NOMO-1 (cell line): ENCODE measurements at regions not wholly inside any gene's neighbourhood (a gene's known extent, or its start where the extent isn't known, plus 50 kb on each side); places are given as distances from the start of the nearest gene placed in this dataset.
A peak's percentile ranks its signal among the peaks of the same experiment; 100 is the strongest.
"Not testable (repeated sequence)": the region's sequence is repeated elsewhere in the genome, so short reads cannot be mapped to it uniquely, and the experiment has no call there.

Experiments
- DNase-seq, 2 experiments: peaks; one replicate each; lab custom pipeline; 2025; ENCODE audit not compliant: unreplicated experiment in 2 of 2; lab: John Stamatoyannopoulos, UW

DNA sequence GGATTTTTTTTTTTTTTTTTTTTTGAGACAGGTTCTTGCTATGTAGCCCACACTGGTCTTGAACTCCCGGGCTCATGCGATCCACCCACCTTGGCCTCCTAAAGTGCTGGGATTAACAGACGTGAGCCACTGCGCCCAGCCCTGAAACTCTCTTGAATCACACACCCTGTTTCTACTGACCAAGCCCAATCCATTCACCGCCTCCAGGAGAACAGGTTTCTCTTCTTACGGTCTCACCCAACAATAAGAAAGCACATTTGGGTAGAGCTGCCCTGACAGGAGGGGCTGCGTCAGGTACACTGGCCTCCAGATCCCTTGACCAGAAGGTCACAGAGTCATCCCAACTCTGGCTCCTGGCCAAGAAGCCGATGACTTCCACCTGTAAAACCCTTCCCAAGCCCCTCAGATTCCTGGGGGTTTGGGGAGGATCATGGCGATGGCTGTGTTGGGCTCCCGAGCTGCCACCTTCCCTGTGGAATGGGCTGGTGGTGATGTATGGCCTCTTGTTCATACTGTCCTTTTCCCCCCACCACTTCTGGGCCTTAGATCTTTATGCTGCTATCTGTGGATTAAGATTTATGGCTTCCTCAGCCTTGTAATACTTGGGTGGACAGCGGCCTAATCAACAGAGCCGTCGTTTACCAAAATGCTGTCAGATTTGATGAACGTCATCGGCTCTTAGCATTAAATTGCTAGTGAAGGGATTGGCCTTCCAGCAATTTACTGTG is 89.1 kb downstream of the KATNIP start:
- DNase-seq, result no peak

DNA sequence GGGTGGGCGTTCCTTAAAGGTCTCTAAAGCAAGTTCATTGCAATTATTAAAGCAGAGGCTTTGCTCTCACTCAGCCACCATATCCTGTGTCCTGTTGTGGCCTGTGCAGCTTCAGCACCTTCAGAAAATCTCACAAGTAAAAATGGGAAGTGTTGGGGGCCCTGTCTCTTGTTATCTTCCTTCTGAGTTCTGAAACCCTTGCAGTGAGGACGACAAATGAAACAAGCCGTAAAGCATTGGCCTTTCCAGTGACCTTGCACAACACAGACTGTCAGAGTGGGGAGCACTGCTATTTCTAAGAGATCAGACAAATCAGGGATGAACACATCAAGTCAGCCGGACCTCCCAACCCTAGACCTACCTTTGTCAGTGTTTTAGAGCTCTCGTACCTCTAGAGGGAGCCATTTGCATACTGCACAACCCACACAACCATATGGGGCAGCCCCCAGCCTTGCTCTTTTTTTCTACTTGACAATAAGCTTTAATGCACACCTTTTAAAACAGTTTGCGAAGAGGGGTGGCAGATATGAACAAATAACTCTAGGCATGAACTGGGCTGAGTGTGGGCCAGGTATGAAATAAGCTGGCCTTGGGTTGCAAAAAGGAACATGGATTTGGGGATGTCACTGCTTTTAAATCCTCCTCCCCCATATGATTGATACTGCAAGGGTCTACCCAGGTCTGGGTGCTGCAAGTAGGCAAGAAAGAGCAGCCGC is 89.8 kb downstream of the KATNIP start:
- peak; percentile 27 to 59 for DNase-seq

GRCh38 chr16:27640277-27640600 is 90.3 kb downstream of the KATNIP start:
- DNase-seq, result no peak

DNA sequence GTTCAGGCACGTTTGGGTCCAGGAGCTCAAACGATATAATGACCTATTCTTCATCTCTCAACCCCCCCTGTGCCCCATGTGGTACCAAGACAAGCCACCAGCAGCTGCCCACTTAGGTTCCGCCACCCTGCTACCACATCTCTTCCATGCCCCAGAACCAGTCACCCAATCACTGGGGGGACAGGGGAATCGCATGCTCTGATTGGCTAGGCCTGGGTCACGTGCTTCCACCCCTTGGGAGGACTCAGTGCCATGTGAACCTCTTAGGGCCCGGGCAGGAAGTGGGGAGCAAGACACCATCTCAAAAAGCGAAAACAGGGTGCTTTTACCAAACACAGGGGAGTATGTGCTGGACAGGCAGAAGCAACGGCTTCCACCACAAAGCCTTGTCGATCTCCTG is 91.3 kb downstream of the KATNIP start:
- DNase-seq, result no peak

DNA sequence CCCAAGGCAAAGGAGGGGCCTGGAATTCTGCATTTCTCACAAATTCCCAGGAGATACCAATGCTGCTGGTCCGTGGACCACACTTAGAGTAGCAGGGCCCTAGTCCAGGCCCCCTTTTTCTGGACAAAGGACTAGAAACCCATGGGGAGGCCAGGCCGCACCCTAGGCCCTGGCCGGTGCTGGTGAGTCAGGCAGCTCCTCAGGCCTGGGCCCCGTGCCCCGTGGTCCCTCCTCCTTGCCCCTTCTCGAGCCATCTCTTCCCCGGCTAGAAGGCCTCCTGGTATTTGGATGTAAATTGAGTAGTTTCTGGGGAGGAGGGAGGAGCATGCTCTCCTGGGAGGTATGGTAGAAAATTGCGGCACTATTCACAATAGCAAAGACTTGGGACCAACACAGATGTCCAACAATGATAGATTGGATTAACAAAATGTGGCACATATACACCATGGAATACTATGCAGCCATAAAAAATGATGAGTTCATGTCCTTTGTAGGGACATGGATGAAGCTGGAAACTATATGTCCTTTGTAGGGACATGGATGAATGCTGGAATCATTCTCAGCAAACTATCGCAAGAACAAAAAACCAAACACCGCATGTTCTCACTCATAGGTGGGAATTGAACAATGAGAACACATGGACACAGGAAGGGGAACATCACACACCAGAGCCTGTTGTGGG is 91.9 kb downstream of the KATNIP start:
- not testable (repeated sequence) for DNase-seq

- no peak for DNase-seq
Measured at GRCh38 chr16:27642756-27643155, 92.8 kb downstream of the KATNIP start.

- DNase-seq, result no peak
Measured at GRCh38 chr16:27644165-27644564, 94.2 kb downstream of the KATNIP start.

DNA sequence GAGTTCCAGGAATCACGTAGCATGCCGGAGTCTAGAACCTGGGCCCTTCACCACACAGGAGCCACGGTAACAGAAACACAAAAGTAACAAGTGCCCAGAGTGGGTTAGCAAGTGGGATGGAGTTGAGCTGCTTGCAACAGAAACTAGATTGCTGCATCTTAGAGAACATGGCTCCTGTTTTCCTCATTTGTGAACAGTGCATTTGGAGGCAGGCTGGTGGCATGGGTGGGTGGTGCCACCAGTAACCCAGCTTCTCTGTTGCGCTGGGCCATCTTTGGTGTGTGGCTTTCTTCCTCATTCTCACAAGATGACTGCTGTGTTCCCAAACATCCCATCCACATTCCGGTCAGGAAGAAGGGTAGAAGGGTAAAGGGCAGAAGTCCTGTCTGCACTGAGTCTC is 95.5 kb downstream of the KATNIP start:
- no peak for DNase-seq

DNA sequence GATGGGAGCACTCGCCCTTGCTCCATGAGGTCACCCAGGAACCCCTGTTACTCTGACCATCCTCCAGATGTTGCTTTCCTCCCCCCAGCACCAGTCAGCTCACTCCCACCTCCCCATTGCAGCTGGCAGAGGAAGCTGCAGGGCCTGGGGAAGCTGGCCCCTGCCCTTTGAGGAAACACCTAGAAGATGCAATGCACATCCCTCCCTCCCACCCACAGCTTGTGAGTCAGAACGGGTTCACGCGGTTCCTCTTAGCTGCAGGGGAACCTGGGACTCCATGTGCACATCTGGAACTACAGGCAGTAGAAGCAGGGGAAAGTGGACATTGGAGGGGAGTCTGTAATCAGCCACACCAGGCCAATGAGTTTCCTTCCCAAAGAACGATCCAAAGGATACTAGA is 96.9 kb downstream of the KATNIP start:
- peak in 1 of 2 experiments; percentile 5 for DNase-seq

DNA sequence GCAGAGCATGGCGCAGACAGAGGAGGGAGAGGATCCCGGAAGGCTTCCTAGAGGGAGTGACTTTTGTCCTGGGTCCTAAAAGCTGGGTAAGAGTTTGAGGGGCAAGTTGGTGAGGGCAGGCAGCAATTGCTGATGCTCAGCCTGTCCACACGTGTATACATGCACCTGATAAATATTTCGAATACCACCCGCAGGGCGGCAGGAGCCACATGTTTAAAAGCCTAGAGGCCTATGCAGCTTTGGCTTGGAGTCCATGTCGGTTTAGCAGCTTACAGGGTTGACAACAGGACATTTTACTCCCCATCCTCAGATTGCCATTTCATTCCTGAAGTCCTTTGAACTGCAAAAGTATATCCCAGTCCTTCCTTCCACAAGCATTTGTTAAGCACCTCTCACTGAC is 99.1 kb downstream of the KATNIP start:
- no peak for DNase-seq

DNA sequence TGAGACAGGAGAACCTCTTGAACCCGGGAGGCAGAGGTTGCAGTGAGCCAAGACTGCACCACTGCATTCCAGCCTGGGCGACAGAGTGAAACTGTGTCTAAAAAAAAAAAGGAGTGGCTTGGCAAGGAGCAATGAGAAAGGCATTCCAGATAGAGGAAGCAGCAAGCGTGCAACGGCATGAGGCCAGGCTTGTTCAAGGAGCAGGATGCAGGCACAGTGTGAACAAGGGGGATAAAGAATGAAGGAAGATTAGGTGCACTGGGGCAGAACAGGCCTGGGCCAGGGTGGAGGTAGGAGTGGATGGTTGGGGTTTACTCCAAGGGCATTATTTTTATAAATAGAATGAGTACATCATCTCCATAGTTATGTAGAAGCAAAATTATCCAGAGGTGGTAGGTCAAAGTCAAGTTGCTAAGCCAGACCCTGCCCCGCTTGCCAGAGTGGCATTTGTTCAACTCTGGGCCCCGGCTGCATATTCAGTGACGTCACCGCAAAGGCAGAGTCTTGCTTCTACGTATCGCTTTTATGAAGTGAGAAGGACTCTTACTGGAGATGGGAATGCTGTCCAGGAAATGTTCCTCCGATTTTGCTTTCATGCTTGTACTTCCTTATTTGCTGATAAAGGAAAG is 100.2 kb downstream of the KATNIP start:
- no peak for DNase-seq

DNA sequence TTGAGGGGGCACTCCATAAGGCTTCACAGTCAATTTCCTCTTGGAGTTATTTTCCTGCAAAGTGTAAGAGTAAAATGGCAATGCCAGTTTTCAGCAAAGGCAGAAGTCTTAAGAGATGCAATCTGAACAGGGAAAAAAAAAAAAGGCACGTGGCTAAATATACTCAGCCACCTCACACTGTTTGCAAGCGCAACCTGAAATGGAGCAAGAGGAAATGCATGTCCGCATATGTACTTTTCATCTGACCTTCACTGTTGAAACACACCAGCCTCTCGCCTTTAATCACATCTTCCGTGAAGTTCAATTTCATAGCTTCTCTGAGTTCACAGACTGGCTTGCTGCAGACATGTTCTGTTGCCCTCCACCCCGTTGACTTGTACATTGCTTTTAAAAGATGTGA is 101.4 kb downstream of the KATNIP start:
- no peak for DNase-seq

- DNase-seq, result no peak
Measured at GRCh38 chr16:27657811-27658210, 107.9 kb downstream of the KATNIP start.

- DNase-seq, result no peak
Measured at GRCh38 chr16:27660507-27660906, 110.6 kb downstream of the KATNIP start.

- not testable (repeated sequence) for DNase-seq
Measured at GRCh38 chr16:27663235-27663634, 113.3 kb downstream of the KATNIP start.

- DNase-seq, result no peak
Measured at GRCh38 chr16:27665881-27666280, 115.9 kb downstream of the KATNIP start.

DNA sequence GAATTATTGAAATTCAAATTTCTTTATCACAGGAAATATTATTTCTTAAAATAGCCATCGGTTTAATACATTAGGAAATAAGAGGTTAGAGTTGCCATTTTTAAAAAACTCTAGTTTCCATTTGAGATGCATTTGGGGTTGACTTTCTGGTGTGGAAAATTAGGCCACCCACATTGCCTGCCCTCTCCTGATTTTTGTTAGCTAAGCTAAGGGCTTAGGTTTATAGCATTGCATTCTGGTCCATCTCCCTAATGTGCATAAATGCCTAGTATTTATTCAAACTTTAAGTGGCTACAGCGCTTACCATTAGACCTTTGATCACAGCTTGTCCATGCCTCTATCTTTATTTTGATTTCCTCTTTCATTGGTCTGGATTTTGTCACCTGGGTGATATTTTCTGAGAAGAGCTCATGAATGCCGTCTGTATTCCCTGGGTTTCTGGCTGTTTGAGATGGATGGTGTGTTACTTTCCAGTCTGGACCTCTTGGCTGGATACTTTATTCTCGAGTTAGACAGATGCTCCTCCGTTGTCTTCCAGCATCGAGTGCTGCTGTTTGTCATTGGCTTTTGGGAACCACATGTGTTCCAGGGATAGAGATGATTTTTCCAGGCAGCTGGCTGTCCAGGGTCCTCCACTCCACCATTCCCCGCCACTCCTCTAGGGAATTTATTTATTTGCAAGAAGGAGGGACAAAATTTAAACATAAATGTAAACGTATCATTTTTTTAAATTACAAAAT is 120.3 kb downstream of the KATNIP start:
- DNase-seq, result no peak

GRCh38 chr16:27671410-27671809 is 121.5 kb downstream of the KATNIP start:
- no peak for DNase-seq

DNA sequence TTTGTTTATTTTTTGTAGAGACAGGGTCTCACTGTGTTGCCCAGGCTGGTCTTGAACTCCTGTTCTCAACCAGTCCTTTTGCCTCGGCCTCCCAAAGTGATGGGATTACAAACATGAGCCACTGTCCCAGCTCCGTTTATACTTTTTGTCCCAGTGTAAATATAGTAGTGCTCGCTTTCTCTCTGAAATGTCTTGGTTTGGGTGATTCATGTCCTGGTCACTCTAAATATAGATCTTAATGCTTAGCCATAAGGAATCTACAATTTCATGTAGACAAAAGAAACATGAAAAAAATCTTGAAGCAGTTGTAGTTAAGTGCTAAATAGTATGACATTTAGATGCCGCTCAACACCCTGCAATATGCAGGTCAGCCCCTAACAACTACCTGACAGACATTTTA is 126.9 kb downstream of the KATNIP start:
- no peak for DNase-seq

GRCh38 chr16:27677263-27677662 is 127.3 kb downstream of the KATNIP start:
- no peak for DNase-seq

DNA sequence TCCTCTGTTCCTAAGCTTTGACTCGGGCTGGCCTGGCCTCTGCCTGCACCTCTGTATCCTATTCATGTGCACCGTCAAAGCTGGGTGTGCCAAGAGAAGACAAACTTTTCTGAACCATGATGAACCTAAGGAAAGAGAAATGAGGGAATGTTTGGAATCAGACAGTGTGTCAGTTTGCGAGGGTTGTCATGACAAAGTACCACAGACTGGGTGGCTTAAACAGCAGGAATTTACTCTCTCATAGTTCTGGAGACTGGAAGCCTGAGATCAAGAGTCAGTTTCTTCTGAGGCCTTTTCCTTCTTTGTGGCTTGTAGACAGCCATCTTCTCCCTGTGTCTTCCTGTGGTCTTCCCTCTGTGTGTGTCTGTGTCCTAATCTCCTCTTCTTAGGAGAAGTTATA is 129.0 kb downstream of the KATNIP start:
- no peak for DNase-seq
